ENCODE measurements at regions not wholly inside any gene's neighbourhood (a gene's known extent, or its start where the extent isn't known, plus 50 kb on each side); places are given as distances from the start of the nearest gene placed in this dataset.

GRCh38 chr5:2506603-2507002 is 244.9 kb downstream of the IRX2 start:
- TF ChIP-seq CTCF (IDR thresholded peaks at IDR 0.05; ENCODE audit: low read depth, low read length, poor library complexity, severe bottlenecking) (no peak), EZH2phosphoT487 (IDR thresholded peaks at IDR 0.05; ENCODE audit: borderline replicate concordance, low read length) (no peak)

Data from DOHH2 (cell line).